Lung microvascular endothelial cell (primary cell): ENCODE measurements at regions not wholly inside any gene's neighbourhood (a gene's known extent, or its start where the extent isn't known, plus 50 kb on each side); places are given as distances from the start of the nearest gene placed in this dataset.
"Not testable (repeated sequence)": the region's sequence is repeated elsewhere in the genome, so short reads cannot be mapped to it uniquely, and the experiment has no call there.

Source experiments
- DNase-seq, 2 donors: peaks; one replicate each; pipeline versions ENCODE4 v3.0.0 to v3.0.0-alpha.2; 2010; ENCODE audit warnings: low read depth in 2 of 2

DNA sequence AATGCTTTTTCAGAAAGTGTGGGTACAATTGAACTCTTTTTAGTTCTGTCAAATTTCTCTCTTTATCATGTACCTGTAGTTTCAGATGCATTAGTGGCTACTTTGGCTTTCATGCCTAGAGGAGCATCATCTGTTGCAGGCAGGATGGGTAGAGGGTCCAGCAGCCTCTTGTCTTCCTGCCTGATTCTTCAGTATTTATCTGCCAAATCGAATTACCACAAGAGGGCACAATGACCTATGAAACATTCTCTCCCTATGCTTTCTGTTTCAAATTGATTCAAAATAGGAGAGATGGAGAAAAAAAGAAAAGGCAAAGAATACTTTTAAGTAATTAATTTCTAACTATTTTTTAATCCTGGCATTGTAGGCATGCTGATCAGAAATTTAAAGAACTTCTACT, 477.2 kb downstream of the TRIB2 start:
- peak; percentile 38 to 50 for DNase-seq

DNA sequence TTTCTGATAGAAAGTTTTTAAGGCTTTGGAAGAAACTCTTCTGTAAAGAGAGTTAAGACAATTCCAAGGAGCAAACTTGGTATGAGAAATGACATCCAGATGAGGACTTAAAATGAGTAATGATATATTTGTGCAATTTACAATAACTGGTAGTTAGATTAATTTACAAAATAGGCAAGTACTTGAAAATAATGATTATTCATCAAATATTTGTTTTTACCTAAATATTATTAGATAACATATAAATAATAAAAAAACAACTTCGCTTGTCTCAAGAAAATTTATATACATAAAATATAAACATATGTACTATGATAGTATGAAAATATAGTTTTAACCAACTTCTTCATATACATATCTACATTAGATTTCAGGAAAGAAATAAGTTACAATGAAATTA, 478.5 kb downstream of the TRIB2 start:
- DNase-seq = no peak

DNA sequence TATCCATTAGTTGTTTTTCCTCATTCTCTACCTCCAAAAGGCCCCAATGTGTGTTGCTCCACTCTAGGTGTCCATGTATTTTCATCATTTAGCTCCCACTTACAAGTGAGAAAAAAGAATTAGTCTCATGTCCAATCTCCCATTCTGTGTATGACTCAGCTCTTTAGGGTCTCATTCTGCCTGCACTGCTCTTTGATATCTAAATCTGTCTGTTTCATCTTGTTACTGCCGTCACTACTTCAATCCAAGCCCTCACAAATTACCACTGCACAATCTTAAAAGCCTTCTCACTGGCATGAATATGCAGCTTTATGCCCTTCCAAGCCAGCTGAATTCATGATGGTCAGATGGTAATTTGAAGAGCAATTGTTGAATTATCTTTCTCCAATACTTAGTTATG, 480.5 kb downstream of the TRIB2 start:
- no peak for DNase-seq

DNA sequence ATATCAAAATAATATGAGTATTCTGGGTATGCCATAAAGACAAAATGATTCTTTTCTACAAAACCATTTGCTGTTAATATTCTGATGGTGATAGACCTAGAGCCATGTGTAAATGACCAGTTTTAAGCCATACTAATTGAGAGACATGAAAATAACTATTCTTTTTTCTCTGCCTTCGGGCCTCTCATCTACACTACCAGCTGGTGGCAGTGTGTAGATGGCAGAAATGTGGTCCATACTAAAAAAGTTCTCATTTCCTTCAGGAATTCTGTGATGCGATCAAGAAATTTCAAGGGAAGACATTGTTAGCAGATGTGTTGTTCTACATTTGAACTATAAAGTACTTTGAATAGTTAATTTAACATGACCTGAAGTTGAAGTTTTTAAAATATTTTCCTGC, 485.2 kb downstream of the TRIB2 start:
- DNase-seq = peak in 1 of 2 donors; percentile 6

DNA sequence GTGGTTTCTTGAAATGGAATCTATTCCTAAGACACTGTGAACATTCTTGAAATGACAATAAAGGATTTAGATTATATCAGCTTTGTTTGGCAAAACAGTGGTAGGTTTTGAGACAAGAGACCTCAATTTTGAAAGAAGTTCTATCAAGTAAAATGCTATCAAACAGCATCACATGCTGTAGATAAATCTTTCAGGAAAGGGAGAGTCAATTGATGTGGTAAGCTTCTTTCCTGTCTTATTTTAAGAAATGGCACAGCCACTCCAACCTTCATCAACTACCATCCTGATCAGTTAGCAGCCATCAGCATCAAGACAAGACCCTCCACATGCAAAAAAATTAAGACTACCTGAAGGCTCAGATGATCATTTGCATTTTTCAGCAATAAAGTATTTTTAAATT, 495.4 kb downstream of the TRIB2 start:
- DNase-seq = no peak

DNA sequence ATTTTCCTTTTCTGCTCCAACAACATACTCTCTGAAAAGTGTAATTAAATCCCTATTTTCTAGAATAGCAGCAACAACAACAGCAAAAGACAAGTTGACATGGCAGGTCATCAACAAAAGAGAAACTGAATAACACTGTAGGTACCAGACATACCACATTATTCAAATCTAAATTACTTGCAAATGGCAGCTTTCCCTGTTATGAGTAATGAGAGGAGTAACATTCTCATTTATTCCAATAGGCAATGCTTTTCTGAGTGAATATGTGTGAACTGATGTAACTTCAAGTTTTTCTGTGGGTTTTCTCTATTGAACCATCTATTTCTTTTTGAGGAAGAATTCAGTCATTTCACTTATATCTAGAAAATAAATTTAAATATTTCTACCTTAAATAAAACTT, 501.5 kb downstream of the TRIB2 start:
- DNase-seq = no peak

DNA sequence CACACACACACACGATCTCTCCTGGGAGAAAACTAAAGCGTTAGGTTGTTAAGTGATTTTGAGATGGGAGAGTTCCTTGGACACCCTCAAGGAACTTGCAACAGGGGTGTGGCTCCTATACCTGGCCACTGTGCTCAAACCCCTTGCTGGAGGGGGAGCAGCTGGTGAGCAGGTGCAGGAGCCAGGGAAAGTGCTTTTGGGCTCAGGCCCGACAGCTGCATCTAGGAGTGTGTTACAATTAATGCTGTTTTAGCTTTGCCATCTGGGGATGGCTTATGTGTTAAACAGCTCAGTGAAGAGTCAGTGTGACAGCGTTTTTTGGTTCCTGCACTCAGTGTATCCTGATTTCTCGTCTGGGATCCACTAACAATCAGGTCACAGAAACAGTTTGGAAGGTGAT, 510.8 kb downstream of the TRIB2 start:
- DNase-seq = no peak

DNA sequence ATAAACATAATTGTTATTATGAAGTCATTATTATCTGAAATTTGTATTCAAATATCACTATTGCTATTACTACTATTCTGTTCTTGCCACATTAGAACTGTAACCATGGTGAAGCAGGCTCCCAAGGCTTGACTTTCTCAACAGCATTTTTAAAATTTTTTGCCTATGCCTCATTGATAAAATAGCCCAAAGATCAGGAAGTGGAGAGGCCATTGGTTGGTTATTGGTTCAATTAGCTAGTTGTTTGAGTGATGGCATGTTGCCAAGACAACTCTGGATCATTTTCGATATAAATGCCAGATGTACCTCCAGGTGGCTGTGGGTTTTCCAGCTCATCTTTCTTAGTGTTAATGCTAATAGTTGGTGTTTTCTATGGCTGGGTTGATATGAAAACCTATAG, 513.5 kb downstream of the TRIB2 start:
- DNase-seq = no peak

DNA sequence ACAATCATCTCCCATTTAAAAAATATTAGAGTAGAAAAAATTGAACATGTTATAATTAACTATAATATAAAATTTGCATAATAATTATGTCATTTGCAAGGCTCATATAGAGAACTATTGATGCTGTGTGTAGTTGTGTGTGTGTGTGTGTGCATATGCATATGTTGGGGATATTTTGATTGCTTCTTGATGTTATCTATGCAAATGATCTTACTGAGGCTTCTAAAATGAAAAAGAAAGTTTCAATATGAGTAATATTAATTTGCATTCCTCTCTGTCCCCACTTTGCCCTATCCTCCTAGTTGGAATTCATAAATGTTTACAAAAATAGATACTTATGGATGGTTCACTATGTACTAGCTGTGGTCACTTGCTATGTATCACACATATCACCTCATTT, 523.3 kb downstream of the TRIB2 start:
- no peak for DNase-seq

DNA sequence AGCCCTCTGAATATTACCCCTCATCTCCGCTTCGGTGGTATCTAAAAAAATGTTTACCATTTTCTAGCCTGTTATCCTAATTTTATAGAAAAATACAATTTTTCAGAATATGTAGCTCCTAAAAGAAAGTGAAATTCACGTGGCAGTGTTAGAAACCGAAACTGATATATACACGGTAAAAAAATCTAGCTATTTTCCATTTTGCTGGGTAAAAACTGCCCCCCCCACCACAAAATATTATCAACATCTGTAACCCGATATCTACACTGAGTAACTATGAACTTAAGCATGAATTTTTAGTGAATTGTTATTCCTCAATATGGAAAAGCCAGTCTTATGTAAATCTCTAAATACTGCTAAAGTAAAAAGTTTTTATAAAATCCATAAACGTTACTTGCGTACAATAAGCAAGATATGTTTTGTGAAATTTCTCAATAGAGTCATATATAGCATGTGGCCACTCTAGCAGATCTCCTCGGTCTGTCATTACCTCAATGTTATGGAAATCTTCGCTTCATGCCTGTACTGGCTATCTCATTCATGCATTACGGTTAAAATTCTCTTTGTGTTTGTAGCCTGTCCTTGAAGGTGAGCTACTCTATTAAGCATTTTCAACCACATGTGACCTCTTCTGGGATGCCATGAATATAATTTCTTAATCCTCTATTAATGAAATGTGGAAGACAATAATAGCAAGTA, 524.2 kb downstream of the TRIB2 start:
- no peak for DNase-seq

DNA sequence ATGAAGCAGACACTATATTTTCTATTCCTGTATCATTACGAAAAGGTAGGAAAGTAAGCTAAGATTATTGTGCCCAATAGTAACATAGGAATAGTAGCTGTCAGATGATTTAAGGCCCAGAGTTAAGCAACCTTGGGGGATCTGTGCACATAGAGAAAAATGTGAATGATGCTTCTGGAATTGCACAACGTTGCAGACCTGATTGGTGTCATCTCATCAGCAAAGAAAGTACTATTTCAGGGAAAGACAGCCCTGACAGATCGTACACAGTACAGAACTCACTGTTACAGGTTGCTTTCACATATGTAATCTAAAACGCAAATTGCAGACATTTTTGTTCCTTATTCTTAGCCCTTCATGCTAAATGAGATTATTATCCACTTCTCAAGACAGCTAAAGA, 535.9 kb downstream of the TRIB2 start:
- no peak for DNase-seq

DNA sequence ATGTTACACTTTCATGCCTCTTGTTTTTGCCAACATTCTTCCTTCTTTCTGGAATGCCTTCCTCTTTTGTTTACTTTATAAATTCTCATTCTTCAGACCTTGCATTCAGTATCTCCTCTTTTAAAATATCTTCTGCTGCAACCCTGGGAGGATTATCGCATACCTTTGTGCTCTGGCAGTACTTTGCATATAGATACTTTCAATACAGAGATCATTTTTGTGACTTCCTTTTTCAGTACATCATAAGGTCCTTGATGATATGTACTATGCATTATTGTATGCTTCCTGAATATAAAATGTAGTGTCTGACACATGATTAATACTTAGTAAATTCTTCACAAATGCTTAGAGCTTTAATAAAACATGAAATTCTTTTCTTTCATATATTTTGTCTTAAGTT, 538.7 kb downstream of the TRIB2 start:
- DNase-seq = no peak

DNA sequence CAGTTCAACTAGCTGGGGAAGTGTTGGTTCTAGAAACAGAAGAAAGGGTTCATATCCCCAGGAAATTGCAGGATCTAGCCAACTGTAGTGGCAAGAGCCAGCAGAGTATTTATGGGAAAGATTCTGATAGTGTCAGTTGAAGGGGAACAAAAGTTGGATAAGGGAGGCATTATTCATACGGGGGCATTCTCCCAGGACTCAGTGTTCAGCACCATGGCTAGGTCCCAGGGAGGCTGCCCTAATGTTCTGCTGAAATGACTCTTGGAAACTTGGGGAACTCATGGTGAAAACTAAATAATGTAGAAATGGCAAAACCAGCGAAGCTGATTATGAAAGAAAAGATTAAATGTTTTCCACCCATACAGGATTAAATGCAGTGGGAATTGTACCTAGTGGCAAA, 543.7 kb downstream of the TRIB2 start:
- DNase-seq = no peak

DNA sequence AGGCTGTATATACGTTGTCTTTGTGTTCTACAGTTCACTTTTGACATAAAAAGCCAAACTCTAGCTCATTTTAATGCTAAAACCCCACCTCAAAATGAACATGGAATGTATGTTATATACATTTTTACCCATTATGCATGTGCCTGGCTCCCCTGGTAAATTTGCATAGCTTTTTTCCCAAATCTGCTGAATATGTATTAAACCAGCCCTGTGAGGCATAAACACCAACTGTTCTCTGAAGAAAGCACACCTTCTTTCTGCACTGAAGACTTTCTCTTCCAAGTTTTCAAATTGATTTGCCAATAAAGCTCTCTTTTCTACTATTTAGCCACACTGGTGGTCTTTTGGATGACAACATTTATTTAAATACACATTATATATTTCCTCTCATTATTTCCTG, 549.4 kb downstream of the TRIB2 start:
- DNase-seq = no peak

DNA sequence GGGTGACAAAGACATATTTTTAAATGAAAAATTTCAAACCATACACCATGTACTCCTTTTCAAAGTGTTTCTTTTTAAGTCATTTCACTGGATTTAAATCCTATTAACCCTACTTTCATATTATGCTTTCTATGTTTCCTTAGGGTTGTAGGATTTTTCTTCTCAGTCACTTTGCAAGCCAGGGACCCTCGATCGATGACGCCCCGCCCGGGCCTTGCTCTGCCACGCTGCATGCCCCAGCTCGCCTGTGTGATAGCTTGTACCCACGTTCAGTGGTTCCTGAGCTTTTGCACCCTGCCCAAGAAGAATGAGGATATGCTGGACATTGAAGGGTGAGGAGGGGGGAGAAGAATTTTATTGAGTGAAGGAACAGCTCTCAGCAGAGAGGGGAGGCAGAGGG, 568.0 kb downstream of the TRIB2 start:
- DNase-seq = no peak

DNA sequence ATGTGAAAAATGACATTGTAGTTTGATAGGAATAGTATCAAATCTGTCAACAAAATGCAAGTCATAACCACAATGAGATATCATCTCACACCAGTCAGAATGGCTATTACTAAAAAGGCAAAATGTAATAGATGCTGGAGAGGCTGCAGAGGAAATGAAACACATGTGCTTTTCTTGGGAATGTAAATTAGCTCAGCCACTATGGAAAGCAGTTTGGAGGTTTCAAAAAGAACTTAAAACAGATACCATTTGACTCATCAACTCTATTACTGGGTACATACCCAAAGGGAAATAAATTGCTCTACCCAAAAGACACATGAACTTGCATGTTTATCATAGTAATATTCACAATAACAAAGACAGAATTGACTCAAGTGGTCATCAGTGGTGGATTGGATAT, 572.6 kb downstream of the TRIB2 start:
- DNase-seq = no peak

DNA sequence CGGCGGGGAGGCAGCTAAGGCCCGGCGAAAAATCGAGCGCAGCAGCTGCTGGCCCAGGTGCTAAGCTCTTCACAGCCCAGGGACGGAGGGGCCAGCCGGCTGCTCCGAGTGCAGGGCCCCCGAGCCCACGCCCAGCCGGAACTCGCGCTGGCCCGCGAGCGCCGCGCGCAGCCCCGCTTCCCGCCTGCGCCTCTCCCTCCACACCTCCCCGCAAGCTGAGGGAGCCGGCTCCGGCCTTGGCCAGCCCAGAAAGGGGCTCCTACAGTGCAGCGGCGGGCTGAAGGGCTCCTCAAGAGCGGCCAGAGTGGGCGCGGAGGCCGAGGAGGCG, 591.7 kb downstream of the TRIB2 start:
- not testable (repeated sequence) for DNase-seq

DNA sequence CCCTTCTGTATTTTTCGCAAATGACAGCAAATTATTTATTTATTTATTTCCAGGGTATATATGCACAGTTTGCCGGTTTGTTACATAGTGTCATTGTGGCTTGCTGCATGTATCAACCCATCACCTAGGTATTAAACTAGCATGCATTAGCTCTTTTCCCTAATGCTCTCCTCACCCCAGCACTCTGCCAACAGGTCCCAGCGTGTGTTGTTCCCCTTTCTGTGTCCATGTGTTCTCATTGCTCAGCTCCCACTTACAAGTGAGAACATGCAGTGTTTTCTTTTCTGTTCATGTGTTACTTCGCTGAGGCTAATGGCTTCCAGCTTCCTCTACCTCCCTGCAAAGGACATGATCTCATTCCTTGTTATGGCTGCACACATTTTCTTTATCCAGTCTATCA, 592.3 kb downstream of the TRIB2 start:
- no peak for DNase-seq

DNA sequence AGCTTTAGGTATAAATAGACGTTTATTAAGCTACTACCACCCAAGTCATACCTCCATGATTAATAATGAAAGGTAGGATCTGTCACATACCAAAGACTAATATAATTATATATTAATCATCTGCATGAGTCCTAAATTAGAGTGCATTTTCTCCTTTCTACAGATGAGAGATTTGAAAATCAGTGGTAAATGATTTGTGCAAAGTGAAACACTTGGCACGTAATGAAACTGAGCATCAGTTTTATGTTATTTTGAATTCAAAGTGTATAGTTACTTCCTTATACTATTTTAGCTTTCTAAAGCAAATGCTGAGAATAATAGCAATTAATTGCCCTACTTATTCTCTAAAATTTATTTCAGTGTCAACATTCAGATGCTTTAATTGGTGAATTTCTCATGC, 615.3 kb downstream of the TRIB2 start:
- DNase-seq = no peak

DNA sequence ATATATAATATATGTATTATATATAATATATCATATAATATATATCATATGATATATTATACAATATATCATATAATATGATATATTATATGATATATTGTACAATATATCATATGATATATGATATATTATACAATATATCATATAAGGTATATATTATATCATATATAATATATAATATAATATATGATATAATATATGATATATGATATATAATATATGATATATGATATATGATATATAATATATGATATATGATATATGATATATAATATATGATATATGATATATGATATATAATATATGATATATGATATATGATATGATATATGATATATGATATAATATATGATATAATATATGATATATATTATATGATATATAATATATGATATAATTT, 617.3 kb downstream of the TRIB2 start:
- DNase-seq = not testable (repeated sequence)

DNA sequence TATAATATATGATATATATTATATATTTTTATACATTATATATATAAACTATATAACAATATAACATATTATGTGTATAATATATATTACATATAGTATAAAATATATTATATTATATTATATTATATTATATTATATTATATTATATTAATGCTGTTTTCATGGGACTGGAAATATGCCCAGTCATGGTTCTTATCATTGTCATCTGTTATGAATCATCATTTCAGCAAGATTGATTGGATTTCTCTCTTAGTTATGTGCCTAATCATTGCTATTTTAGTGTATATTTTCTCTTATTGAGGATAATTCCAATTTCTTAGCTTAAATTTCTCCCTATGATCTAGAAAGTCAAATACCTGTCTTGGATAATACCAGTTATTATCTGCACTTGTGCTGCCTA, 617.8 kb downstream of the TRIB2 start:
- DNase-seq = no peak

DNA sequence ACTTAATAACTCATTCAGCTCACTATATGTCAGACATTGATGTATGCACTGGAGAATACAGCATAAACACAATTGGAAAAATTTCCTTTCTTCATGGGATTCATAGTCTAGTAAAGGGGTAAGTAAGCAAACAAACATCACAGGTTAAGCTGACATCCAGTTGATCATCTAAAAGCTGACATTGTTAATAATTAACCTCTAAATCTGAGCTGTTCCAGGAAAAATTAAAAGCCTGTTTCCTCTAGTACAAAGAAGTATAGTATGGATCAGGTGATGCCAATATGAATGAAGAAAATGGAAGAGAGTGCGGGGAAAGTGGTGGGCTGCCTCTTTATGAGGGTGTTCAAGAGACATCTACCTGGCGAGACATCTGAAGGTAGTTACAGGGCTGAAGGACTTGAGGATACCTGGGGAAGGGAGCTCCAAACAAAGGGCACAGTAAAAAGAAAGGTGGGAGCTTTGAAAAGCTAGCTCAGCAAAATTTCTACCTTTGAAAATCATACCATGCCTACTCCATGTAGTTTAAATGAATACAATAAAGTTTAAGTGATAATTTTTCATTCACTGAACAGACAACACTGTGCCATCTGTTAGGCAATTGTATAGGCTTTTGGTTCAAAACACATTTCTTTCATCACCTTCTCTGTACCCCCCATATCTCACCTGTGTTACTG, 619.3 kb downstream of the TRIB2 start:
- DNase-seq = no peak

DNA sequence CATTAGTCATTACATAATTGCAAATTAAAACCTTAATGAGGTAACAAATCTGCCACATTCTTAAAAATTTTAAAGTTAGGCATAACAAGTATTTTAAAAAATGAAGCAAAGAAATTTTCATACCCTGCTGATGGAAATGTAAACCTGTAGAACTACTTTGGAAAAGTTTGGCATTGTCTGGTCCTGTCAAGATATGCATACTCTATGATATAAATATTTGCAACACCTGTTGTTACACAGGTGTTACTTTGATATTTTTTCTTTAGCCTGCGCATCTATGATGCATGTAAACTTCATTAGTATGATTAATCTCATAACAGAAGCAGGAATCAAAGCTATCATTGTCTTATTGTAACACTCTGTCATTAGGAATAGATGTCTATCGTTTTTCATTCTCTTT, 634.3 kb downstream of the TRIB2 start:
- DNase-seq = no peak

DNA sequence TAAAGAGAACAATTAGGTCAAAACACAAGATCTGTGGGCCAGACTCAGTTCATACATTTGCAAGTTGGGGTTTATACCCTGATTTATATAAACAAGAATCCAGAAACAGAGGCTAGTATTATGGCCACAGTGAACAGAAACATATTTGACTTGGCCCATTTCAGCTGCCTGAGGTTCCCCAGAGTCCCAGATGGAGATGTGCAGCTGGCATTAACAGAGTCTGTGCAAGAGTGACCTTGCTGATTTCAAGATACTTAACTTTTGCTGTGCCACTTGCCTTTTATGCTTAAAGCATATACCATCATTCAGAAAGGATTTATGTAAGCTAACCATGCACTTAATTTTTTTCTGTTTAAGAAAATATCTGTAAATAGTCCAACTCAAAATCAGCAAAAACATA, 636.3 kb downstream of the TRIB2 start:
- no peak for DNase-seq
